ENCODE measurements at regions not wholly inside any gene's neighbourhood (a gene's known extent, or its start where the extent isn't known, plus 50 kb on each side); places are given as distances from the start of the nearest gene placed in this dataset.

DNA sequence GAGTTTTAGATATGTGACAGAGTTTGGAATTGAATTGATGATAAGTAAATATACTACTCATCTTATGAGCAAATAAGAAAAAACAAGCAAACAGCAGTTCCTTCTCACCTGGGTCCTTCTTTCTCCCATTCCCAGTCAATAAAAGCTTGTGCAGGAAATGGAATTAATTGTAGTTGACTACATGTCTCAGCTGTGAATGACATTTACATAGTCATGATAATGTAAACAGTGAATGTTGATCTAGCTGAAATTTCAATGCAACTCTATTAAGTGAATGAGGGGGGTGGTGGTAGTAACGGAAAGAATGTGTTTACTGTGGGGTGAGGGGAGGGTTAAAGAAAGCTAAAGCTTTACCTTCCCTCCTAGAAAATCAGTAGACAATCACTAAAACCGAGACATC lies 76.2 kb downstream of the NFKBIZ start:
- TF ChIP-seq, protein P1, sequence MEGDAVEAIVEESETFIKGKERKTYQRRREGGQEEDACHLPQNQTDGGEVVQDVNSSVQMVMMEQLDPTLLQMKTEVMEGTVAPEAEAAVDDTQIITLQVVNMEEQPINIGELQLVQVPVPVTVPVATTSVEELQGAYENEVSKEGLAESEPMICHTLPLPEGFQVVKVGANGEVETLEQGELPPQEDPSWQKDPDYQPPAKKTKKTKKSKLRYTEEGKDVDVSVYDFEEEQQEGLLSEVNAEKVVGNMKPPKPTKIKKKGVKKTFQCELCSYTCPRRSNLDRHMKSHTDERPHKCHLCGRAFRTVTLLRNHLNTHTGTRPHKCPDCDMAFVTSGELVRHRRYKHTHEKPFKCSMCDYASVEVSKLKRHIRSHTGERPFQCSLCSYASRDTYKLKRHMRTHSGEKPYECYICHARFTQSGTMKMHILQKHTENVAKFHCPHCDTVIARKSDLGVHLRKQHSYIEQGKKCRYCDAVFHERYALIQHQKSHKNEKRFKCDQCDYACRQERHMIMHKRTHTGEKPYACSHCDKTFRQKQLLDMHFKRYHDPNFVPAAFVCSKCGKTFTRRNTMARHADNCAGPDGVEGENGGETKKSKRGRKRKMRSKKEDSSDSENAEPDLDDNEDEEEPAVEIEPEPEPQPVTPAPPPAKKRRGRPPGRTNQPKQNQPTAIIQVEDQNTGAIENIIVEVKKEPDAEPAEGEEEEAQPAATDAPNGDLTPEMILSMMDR (IDR thresholded peaks at IDR 0.05), result no peak
- TF ChIP-seq POLR2A (IDR thresholded peaks at IDR 0.05), result no peak

Measured in right lobe of liver (tissue), 4 donors.